Kidney epithelial cell (primary cell): ENCODE measurements at regions not wholly inside any gene's neighbourhood (a gene's known extent, or its start where the extent isn't known, plus 50 kb on each side); places are given as distances from the start of the nearest gene placed in this dataset.

Experiments used
- DNase-seq: peaks from one replicate; pipeline ENCODE4 v3.0.0-alpha.2; 2010; ENCODE audit warnings: low read depth
- H3K27me3 ChIP-seq: 2 replicates; pipeline ENCODE4 v1.6.0; 2011; ENCODE audit warnings: low read length; ENCODE audit not compliant: control insufficient read depth, insufficient read depth
- H3K36me3 ChIP-seq: 2 replicates; pipeline ENCODE4 v1.5.1; 2011; ENCODE audit warnings: low read length; ENCODE audit not compliant: control insufficient read depth, insufficient read depth
- H3K4me3 ChIP-seq: 2 replicates; pipeline ENCODE4 v1.5.1; 2011; ENCODE audit warnings: low read depth, mild to moderate bottlenecking, control low read depth, low read length
- CTCF ChIP-seq: IDR thresholded peaks from 2 replicates; pipeline ENCODE4 v1.5.1; 2011; ENCODE audit warnings: mild to moderate bottlenecking, moderate library complexity, low read length, control low read depth, inconsistent platforms; ENCODE audit not compliant: insufficient read depth, poor library complexity, severe bottlenecking

DNA sequence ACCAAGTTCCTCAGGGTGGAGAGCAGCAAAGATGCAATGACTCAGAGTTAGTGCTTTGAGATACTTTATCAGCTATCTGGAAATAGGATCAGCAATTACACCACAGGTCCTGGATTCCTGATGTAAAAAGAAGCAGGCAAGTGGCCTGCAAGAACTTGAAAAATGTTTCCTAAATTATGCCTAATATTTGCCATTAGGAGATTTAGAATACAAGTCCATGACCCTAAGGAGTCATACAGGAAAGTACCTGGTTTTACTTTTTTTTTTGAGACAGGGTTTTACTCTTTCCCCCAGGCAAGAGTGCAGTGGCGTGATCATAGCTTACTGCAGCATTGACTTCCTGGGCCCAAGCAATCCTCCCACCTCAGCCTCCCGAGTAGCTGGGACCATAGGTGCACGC, 78.8 kb upstream of the CRBN start:
- DNase-seq: no peak
- H3K27me3 ChIP-seq: no peaks in the 10 kb centered on the region
- H3K36me3 ChIP-seq: no peaks in the 10 kb centered on the region
- no peak for TF ChIP-seq CTCF
- H3K4me3 ChIP-seq: no peak overlapping the region

- no peak overlapping the region for H3K4me3 ChIP-seq
- no peak for DNase-seq
- no peaks in the 10 kb centered on the region for H3K36me3 ChIP-seq
- TF ChIP-seq CTCF: no peak
- H3K27me3 ChIP-seq: no peaks in the 10 kb centered on the region
Observed at GRCh38 chr3:3241596-3241995, 62.1 kb upstream of the CRBN start.

GRCh38 chr3:3240986-3241385, 61.5 kb upstream of the CRBN start:
- H3K4me3 ChIP-seq: no peak overlapping the region
- H3K36me3 ChIP-seq: no peaks in the 10 kb centered on the region
- no peak for TF ChIP-seq CTCF
- no peak for DNase-seq
- no peaks in the 10 kb centered on the region for H3K27me3 ChIP-seq

GRCh38 chr3:3237979-3238378, 58.5 kb upstream of the CRBN start:
- DNase-seq: no peak
- Histone ChIP-seq H3K4me3 (no peak overlapping the region), H3K27me3 (no peaks in the 10 kb centered on the region), H3K36me3 (no peaks in the 10 kb centered on the region)
- no peak for TF ChIP-seq CTCF

DNA sequence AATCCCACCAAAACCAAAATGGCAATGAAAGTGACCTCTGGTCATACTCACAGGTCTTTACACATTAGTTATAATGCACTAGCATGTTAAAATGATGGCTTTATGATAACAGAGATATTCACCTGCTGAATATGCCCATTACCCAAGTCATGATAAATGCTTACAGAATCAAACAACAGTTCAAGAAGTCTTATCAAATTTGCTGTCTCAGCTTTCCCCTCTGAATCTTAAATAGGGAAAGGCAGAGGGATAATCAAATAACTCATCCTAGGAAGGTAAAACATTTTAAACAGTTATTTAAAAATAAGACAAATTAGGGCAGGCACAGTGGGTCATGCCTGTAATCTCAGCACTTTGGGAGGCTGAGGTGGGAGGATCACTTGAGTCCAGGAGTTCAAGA, 52.8 kb upstream of the CRBN start:
- H3K4me3 ChIP-seq: no peak overlapping the region
- DNase-seq: no peak
- no peak for TF ChIP-seq CTCF
- no peaks in the 10 kb centered on the region for H3K27me3 ChIP-seq
- H3K36me3 ChIP-seq: no peaks in the 10 kb centered on the region
